GM18868 (cell line): ENCODE measurements at regions not wholly inside any gene's neighbourhood (a gene's known extent, or its start where the extent isn't known, plus 50 kb on each side); places are given as distances from the start of the nearest gene placed in this dataset.

Experiments used
- ATAC-seq: cut with Tn5 transposase; IDR thresholded peaks from one replicate; pipeline ENCODE4 v1.9.1; 2021; ENCODE audit warnings: mild to moderate bottlenecking, moderate library complexity; ENCODE audit not compliant: unreplicated experiment

GRCh38 chr16:48487287-48487686 lies 102.1 kb upstream of the SIAH1 start:
- no peak for ATAC-seq

- no peak for ATAC-seq
Observed at GRCh38 chr16:48481772-48482171, 96.6 kb upstream of the SIAH1 start.

- ATAC-seq = no peak
Observed at GRCh38 chr16:48481211-48481610, 96.0 kb upstream of the SIAH1 start.

- ATAC-seq = no peak
Observed at GRCh38 chr16:48479955-48480354, 94.7 kb upstream of the SIAH1 start.

GRCh38 chr16:48479329-48479728 lies 94.1 kb upstream of the SIAH1 start:
- no peak for ATAC-seq

GRCh38 chr16:48478393-48478792 lies 93.2 kb upstream of the SIAH1 start:
- ATAC-seq = no peak

GRCh38 chr16:48471435-48471834 lies 86.2 kb upstream of the SIAH1 start:
- no peak for ATAC-seq

GRCh38 chr16:48462106-48462740 lies 77.0 kb upstream of the SIAH1 start:
- no peak for ATAC-seq

GRCh38 chr16:48459167-48459566 lies 74.0 kb upstream of the SIAH1 start:
- ATAC-seq = peak; percentile 46

GRCh38 chr16:48454051-48454450 lies 68.8 kb upstream of the SIAH1 start:
- ATAC-seq = no peak

GRCh38 chr16:48452991-48453760 lies 68.0 kb upstream of the SIAH1 start:
- no peak for ATAC-seq

- ATAC-seq = no peak
Observed at GRCh38 chr16:48451323-48451722, 66.1 kb upstream of the SIAH1 start.

- no peak for ATAC-seq
Observed at GRCh38 chr16:48450367-48450766, 65.2 kb upstream of the SIAH1 start.

- no peak for ATAC-seq
Observed at GRCh38 chr16:48448841-48449481, 63.7 kb upstream of the SIAH1 start.

GRCh38 chr16:48447940-48448536 lies 62.8 kb upstream of the SIAH1 start:
- no peak for ATAC-seq

- no peak for ATAC-seq
Observed at GRCh38 chr16:48447428-48447827, 62.2 kb upstream of the SIAH1 start.

GRCh38 chr16:48446534-48446920 lies 61.3 kb upstream of the SIAH1 start:
- no peak for ATAC-seq

- no peak for ATAC-seq
Observed at GRCh38 chr16:48445782-48446533, 60.7 kb upstream of the SIAH1 start.

GRCh38 chr16:48444574-48444973 lies 59.4 kb upstream of the SIAH1 start:
- no peak for ATAC-seq

GRCh38 chr16:48442379-48442778 lies 57.2 kb upstream of the SIAH1 start:
- no peak for ATAC-seq

- ATAC-seq = no peak
Observed at GRCh38 chr16:48441863-48442279, 56.7 kb upstream of the SIAH1 start.
